ENCODE measurements at regions not wholly inside any gene's neighbourhood (a gene's known extent, or its start where the extent isn't known, plus 50 kb on each side); places are given as distances from the start of the nearest gene placed in this dataset.

DNA sequence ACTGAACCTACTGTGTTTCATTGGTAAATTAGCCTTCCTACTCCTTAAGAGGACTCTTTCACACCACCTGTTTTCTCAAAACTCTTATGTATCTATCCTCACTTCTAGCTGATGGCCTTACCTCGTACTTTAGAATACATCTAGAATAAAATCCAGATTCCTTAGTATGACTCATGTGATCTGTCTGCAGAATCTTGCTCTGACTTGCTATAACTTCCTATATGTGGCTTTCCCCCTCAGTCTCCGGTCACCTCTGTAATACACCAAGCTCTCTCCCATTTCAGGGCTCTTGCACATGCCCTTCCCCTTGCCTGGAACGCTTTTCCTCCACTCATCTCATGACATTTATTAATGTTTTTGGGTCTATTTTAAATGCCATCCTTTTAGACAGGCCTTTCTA, 95.6 kb upstream of the LHCGR start:
- DNase-seq (ENCODE audit: low spot score), result no peak

DNA sequence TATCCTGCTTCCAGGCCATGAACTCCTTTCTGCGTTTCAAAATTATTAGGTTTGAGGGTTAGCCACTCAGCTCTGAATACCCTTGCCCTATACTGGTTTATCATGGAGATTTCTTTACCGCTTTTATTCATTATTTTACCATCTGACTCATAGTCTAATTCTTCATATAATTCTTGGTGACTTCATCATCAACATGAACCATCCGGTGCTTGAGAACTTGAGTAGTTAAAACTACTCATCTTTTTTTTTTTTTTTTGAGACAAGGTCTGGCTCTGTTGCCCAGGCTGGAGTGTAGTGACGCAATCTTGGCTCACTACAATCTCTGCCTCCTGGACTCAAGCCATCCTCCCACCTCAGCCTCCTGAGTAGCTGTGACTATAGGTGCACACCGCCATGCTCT, 94.2 kb upstream of the LHCGR start:
- no peak for DNase-seq (ENCODE audit: low spot score)

DNA sequence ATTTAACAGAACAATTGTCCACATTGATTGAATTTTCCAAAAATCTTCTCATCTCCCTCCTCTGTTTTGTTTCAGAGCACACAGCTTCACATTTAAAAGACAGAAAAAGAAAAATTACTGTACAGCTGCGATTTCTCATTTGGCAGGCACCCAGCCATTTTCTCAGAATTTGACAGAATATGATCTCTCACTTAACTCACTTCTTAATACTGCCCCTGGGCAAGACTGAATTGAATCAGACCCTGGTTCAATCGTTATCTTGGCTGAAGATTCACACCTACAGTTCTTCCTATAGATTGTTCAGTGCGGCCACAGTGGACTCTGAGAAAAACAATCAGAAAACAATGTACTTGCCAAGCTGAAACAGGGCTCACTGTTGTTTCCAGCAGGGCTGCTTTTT, 90.2 kb upstream of the LHCGR start:
- no peak for DNase-seq (ENCODE audit: low spot score)

DNA sequence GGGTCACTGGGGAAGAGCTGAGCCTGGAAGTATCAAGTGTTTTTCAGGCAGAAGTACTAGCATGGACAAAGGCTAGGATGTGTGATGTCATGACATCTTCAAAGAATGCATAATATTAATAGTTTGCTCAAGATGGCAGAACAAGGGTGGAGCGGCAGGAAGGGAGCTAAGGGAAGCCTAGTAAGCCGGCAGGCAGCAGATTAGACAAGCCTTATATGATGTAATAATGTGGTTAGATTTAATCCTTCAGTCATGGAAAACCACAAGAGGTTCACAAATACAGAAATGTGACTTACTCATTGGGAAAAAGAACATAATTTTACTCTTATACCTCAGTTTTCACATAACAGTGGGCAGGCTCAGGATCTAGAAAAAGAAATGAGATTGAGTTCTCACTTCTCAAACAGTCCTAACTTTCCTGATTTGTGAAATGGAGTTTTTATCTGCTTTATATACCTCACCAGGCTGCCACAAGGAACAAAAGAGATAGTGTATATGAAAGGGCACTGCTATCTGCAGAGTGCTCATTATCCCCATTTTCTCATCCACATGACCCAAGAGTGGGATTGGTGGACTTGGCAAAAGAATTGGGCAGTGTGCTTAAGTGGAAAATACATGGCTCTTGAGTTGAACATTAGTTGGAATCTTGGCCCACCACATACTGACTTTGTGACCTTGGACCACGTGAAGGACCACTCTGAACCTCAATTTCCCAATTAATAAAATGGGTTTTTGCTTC, 89.1 kb upstream of the LHCGR start:
- DNase-seq (ENCODE audit: low spot score), result no peak

DNA sequence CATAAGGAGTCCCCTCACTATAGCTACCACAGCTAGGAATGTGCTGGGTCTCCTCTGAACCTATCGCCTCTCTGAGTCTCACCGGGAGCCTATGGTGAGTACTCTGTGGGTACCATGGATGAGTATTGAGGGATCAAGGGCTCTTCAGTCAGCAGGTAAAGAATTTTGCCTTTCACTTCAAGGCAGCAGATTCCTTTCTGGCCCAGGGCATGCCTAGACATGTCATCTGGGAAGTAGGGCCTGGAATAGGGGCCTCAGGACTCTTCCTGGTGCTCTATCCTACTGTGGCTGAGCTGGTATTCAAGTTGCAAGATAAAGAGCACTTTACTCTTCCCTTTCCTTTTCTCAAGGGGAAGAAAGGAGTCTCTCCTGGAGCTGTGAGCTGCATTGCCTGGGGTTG, 85.6 kb upstream of the LHCGR start:
- no peak for DNase-seq (ENCODE audit: low spot score)

DNA sequence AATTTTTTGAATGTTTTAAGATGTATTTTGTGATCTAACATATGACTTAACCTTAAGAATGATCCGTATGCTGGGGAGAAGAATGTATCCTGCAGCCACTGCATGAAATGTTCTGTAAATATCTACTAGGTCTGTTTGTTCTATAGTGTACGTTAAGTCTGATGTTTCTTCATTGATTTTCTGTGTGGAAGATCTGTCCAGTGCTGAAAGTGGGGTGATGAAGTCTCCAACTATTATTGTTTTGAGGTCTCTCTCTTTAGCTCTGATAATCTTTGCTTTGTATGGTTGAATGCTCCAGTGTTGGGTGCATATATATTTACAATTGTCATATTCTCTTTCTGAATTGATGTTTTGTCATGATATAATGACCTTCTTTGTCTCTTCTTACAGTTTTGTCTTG, 82.5 kb upstream of the LHCGR start:
- DNase-seq (ENCODE audit: low spot score), result no peak

DNA sequence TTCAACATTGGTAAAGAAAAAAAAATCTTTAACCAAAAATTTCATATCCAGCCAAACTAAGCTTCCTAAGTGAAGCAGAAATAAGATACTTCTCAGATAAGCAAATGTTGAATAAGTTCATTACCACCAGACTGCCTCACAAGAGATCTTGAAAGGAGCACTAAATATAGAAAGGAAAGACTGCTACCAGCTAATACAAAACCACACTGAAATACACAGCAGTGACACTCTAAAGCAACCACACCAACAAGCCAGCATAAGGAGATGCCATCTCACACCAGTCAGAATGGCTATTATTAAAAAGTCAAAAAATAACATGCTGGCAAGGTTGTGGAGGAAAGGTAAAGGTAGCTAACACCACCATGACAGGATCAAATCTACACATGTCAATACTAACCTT, 74.0 kb upstream of the LHCGR start:
- DNase-seq (ENCODE audit: low spot score), result no peak

DNA sequence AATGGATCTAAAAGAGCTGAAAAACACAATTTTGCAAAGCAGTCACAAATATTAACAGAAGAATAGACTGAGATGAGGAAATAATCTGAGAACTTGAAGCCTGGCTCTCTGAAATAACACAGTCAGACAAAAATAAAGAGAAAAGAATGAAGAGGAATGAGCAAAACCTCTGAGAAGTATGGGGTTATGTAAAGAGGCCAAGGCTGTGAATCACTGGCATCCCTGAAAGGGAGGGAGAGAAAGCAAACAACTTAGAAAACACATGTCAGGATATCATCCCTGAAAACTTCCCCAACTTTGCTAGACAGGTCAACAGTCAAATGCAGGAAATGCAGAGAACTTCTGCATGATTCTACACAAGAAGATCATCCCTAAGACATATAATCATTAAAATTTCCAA, 73.5 kb upstream of the LHCGR start:
- DNase-seq (ENCODE audit: low spot score), result no peak

DNA sequence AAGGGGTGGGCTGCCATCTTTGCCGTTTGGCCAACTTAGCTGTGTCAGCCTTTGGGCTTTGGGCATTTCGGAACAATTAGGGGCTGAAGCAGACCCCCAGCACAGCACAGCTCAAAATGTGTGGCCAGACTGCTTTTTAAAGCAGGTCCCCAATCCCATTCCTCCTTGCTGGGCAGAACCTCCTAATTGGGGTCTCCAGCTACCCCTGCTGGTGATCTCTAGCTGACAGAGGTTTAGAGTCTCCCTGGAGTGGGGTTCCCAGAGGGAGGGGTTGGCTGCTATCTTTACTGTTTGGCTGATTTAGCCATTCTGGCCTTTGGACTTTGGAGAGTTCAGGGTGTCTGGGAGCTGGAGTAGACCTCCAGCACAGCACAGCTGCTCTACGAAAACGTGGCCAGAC, 71.5 kb upstream of the LHCGR start:
- no peak for DNase-seq (ENCODE audit: low spot score)

DNA sequence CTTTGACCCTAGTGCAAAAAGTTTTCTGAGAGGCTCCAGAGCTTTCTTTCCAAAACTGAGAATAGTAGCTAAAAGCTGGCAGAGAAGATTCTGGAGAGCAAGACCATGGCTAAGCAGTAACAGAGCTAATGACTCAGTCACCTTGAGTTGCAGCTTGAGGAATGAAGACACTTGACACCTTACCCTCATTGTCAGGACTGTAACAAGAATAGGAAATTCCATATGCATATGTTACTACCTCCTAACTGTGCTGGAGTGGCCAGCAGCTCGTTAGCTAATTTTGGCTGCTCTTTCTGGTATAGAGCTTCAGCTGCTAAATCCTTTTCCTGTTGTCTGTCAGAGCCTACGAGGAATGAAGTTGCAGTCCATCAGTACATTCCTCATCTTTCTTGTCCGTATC, 68.6 kb upstream of the LHCGR start:
- no peak for DNase-seq (ENCODE audit: low spot score)

DNA sequence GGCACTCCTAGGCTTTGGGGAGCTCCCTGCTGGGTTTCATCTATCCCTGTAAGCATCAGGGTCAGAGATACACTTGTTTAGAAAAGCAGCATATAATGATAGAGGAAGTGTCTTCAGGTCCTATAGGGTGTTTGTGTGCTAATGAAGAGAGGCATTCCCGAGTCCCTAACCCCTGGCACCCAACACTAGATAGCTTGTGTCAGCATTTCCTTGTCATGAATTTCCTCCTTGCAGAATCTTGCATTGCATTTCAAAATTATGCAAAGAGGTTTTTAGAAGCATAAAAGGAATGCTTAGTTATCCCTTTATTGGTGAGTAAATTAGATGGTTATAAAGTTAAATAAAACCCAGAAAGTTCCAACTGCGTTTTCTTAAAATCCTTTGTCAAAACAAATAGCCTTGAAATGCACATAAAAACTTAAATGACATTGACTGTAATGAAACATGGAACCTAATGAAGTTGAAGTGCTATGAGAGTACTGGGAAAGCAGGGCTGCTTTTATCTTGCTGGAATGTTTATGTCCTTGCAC, 63.7 kb upstream of the LHCGR start:
- DNase-seq (ENCODE audit: low spot score), result no peak

DNA sequence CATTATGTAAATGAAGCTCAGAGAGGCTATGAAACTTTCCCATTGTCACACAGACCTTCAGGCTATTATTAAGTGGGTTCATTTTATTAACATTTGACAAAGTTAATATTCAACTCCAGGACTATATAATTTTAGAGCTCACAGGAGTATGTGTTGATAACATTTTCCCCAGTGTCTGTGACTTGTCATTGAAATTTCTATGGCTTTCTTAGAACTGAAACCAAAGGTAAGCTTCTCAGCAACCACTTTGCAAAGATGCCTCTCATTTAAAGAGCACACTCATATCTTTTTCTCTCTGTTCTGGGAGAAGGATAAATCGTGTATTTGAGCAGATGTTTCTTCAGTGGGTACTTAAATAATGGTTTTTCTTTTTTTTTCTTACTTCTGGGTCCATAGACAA, 61.8 kb upstream of the LHCGR start:
- no peak for DNase-seq (ENCODE audit: low spot score)

DNA sequence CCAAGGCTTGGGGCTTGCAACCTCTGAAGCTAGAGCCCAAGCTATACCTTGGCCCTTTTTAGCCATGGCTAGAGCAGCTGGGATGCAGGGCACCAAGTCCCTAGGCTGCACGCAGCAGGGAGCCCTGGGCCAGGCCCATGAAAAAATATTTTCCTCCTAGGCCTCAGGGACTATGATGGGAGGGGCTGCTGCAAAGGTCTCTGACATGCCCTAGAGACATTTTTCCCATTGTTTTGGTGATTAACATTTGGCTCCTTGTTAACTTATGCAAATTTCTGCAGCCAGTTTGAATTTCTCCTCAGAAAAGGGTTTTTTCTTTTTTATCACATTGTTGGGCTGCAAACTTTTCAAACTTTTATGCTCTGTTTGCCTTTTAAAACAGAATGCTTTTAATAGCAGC, 56.9 kb upstream of the LHCGR start:
- DNase-seq (ENCODE audit: low spot score), result no peak

DNA sequence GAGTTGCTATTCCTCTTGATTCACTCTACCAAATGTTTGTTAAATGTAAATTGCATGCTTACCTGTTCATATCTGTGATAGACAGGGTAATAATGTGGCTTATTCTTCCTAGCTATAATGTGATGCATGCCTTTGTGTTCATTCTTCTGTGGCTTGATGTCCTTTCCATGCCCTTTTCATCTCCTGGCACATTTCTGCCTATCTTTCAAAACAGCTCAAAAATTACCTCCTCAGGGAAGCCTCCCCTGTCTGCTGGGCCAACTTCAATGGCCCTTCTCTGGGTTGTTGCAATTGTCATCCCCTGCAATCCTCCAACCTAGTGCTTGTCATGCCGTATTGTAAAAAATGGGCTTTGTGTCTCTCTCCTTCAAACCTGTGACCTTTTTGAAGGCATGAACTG, 52.8 kb upstream of the LHCGR start:
- DNase-seq (ENCODE audit: low spot score), result no peak
